Prostate gland (tissue), 2 donors: ENCODE measurements at regions not wholly inside any gene's neighbourhood (a gene's known extent, or its start where the extent isn't known, plus 50 kb on each side); places are given as distances from the start of the nearest gene placed in this dataset.

Source experiments
- CTCF ChIP-seq, 4 experiments: fragments of 200-600 bp in 2 of 4; fragments of 450-650 bp in 2 of 4; sonication (generic) in 2 of 4; IDR thresholded peaks; 1 replicate in 3 of 4; 2 replicates in 1 of 4; pipeline ENCODE4 v1.5.1; 2016 to 2019; ENCODE audit warnings: antibody characterized with exemption in 4 of 4, mild to moderate bottlenecking in 2 of 4, moderate library complexity in 2 of 4
- POLR2A ChIP-seq: fragments of 450-650 bp; IDR thresholded peaks from one replicate; pipeline ENCODE4 v1.6.1; 2016; ENCODE audit warnings: antibody characterized with exemption, mild to moderate bottlenecking
- POLR2AphosphoS5 ChIP-seq: sonication (generic); formaldehyde crosslinking; IDR thresholded peaks from one replicate; pipeline ENCODE4 v1.6.1; 2017; ENCODE audit warnings: antibody characterized with exemption

- TF ChIP-seq CTCF (IDR thresholded peaks at IDR 0.05) = no peak
- no peak for TF ChIP-seq POLR2A
- no peak for TF ChIP-seq POLR2AphosphoS5
These were observed 84.7 kb upstream of the OLFM1 start for GRCh38 chr9:135002802-135003201.
